ENCODE measurements at regions not wholly inside any gene's neighbourhood (a gene's known extent, or its start where the extent isn't known, plus 50 kb on each side); places are given as distances from the start of the nearest gene placed in this dataset.
"Not testable (repeated sequence)": the region's sequence is repeated elsewhere in the genome, so short reads cannot be mapped to it uniquely, and the experiment has no call there.

DNA sequence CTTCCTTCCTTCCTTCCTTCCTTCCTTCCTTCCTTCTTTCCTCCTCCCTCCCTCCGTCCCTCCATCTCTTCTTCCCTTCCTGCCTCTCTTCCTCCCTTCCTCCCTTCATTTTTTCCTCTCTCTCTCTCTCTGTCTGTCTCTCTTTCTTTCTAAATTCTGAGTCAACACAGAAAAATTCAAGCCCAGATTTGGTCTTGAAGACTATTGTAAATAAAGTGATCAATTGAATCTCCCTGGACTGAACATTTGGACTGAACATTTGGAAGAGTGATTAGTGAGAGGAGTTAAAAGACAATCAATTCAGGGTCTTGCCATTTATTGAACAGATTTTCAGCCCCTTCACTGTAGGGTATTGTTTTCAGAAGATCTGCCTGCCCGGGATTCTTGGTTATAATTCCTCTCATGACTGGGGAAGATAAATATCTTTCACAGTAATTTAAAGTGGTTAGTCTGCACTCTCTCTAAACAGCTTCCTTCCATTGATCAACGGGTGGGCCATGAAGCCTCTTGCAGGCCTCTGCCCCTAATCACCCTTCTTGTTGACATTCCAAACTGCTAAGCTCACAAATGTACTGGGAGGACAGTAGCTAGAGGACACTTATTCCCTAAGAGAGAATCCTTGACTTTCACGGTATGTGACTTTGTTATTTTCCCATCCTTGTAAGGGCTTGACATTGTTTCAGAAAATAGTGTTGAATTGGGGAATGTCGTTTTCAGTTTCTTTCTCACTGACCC lies 101.7 kb upstream of the BMP2 start:
- no peak overlapping the region for H3K9ac ChIP-seq (ENCODE audit: low read length)
- no peaks in the 10 kb centered on the region for H3K27me3 ChIP-seq (ENCODE audit: control insufficient read depth, insufficient read depth, low read length)
- H3K27ac ChIP-seq (ENCODE audit: low read depth, low read length): no peak overlapping the region
- no peaks in the 10 kb centered on the region for H3K36me3 ChIP-seq (ENCODE audit: control insufficient read depth, insufficient read depth, low read length)
- H3K4me3 ChIP-seq (ENCODE audit: low read length): no peak overlapping the region
- H3K4me1 ChIP-seq (ENCODE audit: control insufficient read depth, insufficient read depth, low read length): no peaks in the 10 kb centered on the region

GRCh38 chr20:6665161-6665560 lies 102.3 kb upstream of the BMP2 start:
- no peak overlapping the region for H3K9ac ChIP-seq (ENCODE audit: low read length)
- no peak overlapping the region for H3K27ac ChIP-seq (ENCODE audit: low read depth, low read length)
- H3K27me3 ChIP-seq (ENCODE audit: control insufficient read depth, insufficient read depth, low read length): no peaks in the 10 kb centered on the region
- H3K36me3 ChIP-seq (ENCODE audit: control insufficient read depth, insufficient read depth, low read length): no peaks in the 10 kb centered on the region
- H3K4me3 ChIP-seq (ENCODE audit: low read length): no peak overlapping the region
- H3K4me1 ChIP-seq (ENCODE audit: control insufficient read depth, insufficient read depth, low read length): no peaks in the 10 kb centered on the region

DNA sequence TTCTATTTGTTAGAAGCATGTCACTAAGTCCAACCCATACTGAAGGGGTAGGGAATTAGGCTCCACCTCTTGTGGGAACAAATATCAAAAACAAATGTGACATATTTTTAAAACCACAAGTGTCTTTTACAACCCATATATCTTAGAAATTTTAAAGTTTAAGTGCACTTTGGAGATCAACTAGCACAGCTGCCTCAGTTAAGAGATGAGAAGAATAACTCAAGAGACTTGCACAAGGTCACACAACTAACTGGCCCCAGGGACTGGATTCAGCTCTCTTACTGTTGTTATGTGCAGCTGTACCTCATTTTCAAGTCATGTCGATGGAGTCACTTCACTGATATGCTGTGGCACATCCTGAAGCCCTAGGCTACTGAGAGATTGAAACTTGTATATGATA lies 102.9 kb upstream of the BMP2 start:
- Histone ChIP-seq H3K4me3 (ENCODE audit: low read length) (no peak overlapping the region), H3K27ac (ENCODE audit: low read depth, low read length) (no peak overlapping the region), H3K4me1 (ENCODE audit: control insufficient read depth, insufficient read depth, low read length) (no peaks in the 10 kb centered on the region), H3K27me3 (ENCODE audit: control insufficient read depth, insufficient read depth, low read length) (no peaks in the 10 kb centered on the region), H3K9ac (ENCODE audit: low read length) (no peak overlapping the region), H3K36me3 (ENCODE audit: control insufficient read depth, insufficient read depth, low read length) (no peaks in the 10 kb centered on the region)

DNA sequence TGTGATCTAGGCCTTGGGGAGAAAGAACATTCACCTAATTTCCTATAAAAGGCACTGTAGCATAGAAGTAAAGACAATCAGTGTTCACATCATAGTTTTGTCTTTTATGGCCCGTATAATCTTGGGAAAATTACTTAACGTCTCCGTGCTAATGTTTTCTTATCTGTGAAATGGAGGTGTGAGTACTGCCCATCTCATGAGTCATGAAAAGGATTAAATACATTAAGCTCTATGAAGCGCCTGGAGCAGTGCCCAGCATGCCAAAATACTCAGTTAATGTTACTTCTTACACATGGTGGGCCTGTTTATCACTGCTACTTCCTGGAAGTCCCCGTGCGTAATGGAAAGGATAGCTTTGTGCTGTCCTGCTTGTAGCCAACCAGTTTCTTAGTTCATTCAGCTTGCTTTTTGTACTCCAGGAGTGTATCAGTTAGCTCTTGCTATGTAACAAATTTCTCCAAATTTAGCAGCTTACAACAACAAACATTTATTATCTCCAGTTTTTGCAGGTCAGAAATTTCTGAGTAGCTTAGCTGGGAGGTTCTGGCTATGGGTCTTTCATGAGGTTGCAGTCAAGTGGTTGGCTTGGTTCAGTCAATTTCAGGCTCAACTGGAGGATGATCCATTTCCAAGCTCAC lies 103.6 kb upstream of the BMP2 start:
- Histone ChIP-seq H3K4me1 (ENCODE audit: control insufficient read depth, insufficient read depth, low read length) (no peaks in the 10 kb centered on the region), H3K9ac (ENCODE audit: low read length) (no peak overlapping the region), H3K27ac (ENCODE audit: low read depth, low read length) (no peak overlapping the region), H3K27me3 (ENCODE audit: control insufficient read depth, insufficient read depth, low read length) (no peaks in the 10 kb centered on the region), H3K36me3 (ENCODE audit: control insufficient read depth, insufficient read depth, low read length) (no peaks in the 10 kb centered on the region), H3K4me3 (ENCODE audit: low read length) (no peak overlapping the region)

DNA sequence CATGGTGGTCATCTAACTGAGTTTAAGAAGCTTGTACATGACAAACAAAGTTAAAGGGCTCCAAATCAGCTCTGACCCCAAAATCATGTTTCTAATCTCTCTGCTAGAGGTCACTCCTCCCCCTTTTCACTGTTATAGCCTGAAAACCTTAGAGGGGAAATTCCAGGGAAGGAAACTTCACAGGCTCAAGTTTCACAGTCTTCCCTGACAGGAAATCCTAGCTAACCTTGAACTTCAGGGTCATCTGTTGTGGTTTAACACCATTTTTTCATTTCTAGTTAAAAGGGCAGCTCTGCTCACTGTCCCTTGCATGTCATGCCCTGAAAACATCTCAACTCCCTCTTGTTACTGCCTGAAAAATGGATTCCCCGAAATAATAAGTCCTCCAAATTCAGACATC lies 104.4 kb upstream of the BMP2 start:
- no peaks in the 10 kb centered on the region for H3K27me3 ChIP-seq (ENCODE audit: control insufficient read depth, insufficient read depth, low read length)
- H3K4me1 ChIP-seq (ENCODE audit: control insufficient read depth, insufficient read depth, low read length): no peaks in the 10 kb centered on the region

DNA sequence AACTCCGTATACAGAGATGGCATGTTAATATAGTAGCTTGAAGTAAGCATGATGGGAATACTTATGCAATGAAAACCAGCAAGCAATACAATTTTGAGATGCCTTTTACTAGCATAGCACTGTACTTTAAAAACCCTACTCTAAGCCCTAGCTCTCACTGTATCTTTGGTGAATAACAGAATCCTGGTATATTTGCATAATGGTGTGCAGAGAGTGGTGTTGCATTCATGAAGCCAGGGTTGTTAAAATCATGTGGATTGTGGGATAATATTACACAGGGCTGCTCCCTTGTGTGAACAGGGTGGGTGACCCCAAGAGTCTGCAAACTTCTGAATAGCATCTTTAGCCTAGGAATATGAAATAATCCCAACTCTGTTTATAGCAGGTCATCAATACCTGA lies 105.2 kb upstream of the BMP2 start:
- Histone ChIP-seq H3K4me1 (ENCODE audit: control insufficient read depth, insufficient read depth, low read length) (no peaks in the 10 kb centered on the region), H3K27me3 (ENCODE audit: control insufficient read depth, insufficient read depth, low read length) (no peaks in the 10 kb centered on the region), H3K4me3 (ENCODE audit: low read length) (no peak overlapping the region), H3K36me3 (ENCODE audit: control insufficient read depth, insufficient read depth, low read length) (no peaks in the 10 kb centered on the region), H3K9ac (ENCODE audit: low read length) (no peak overlapping the region), H3K27ac (ENCODE audit: low read depth, low read length) (no peak overlapping the region)

More for the DNA sequence above, 104.4 kb upstream of the BMP2 start:
- Histone ChIP-seq H3K9ac (ENCODE audit: low read length) (no peak overlapping the region), H3K4me3 (ENCODE audit: low read length) (no peak overlapping the region), H3K27ac (ENCODE audit: low read depth, low read length) (no peak overlapping the region), H3K36me3 (ENCODE audit: control insufficient read depth, insufficient read depth, low read length) (no peaks in the 10 kb centered on the region)

DNA sequence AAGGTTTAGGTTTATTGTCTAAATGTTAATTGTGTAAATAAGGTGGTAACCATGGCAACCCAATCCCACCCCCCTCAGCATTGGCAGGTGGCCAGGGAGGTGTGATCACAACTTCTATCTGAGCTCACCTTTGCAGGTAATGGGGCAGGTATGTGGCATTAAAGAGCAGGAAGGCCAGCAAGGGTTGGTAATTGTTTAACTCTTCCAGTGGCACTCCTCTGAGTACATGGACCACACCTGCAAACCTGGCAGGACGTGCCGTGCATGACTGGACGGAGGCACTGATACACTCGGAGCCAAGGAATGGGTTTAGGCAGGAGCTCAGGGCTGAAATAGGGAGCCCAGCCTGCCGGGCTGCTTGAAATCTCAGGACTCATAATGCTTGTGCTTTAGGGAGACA lies 107.0 kb upstream of the BMP2 start:
- H3K27ac ChIP-seq (ENCODE audit: low read depth, low read length): no peak overlapping the region
- H3K36me3 ChIP-seq (ENCODE audit: control insufficient read depth, insufficient read depth, low read length): no peaks in the 10 kb centered on the region
- H3K9ac ChIP-seq (ENCODE audit: low read length): no peak overlapping the region
- no peak overlapping the region for H3K4me3 ChIP-seq (ENCODE audit: low read length)
- no peaks in the 10 kb centered on the region for H3K27me3 ChIP-seq (ENCODE audit: control insufficient read depth, insufficient read depth, low read length)
- H3K4me1 ChIP-seq (ENCODE audit: control insufficient read depth, insufficient read depth, low read length): no peaks in the 10 kb centered on the region

GRCh38 chr20:6658909-6659308 lies 108.6 kb upstream of the BMP2 start:
- H3K36me3 ChIP-seq (ENCODE audit: control insufficient read depth, insufficient read depth, low read length); H3K27ac ChIP-seq (ENCODE audit: low read depth, low read length); H3K4me3 ChIP-seq (ENCODE audit: low read length); H3K9ac ChIP-seq (ENCODE audit: low read length); H3K4me1 ChIP-seq (ENCODE audit: control insufficient read depth, insufficient read depth, low read length); H3K27me3 ChIP-seq (ENCODE audit: control insufficient read depth, insufficient read depth, low read length): not testable (repeated sequence)

DNA sequence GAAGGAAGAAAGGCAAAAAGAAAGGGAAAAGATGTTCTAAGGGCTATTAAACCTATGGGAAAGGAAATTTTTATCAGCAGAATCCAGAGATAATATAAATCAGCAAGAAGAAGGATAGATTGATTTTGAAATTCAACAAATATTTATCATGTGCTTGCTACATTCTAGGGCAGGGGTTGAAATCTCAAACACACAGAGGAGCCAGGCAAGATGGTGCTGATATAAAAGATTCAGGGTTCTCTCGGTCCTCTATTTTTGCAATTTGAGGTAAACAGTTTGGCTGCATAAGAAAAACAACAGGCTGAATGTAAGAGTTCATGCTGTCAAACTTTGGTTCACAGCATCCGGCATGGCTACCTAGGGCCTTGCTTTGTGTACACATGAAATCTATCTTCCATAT lies 109.6 kb upstream of the BMP2 start:
- H3K4me3 ChIP-seq (ENCODE audit: low read length): no peak overlapping the region
- H3K4me1 ChIP-seq (ENCODE audit: control insufficient read depth, insufficient read depth, low read length): no peaks in the 10 kb centered on the region
- no peaks in the 10 kb centered on the region for H3K27me3 ChIP-seq (ENCODE audit: control insufficient read depth, insufficient read depth, low read length)
- H3K36me3 ChIP-seq (ENCODE audit: control insufficient read depth, insufficient read depth, low read length): no peaks in the 10 kb centered on the region
- H3K27ac ChIP-seq (ENCODE audit: low read depth, low read length): no peak overlapping the region
- no peak overlapping the region for H3K9ac ChIP-seq (ENCODE audit: low read length)

- Histone ChIP-seq H3K4me3 (ENCODE audit: low read length) (no peak overlapping the region), H3K9ac (ENCODE audit: low read length) (no peak overlapping the region), H3K36me3 (ENCODE audit: control insufficient read depth, insufficient read depth, low read length) (no peaks in the 10 kb centered on the region), H3K27ac (ENCODE audit: low read depth, low read length) (no peak overlapping the region), H3K4me1 (ENCODE audit: control insufficient read depth, insufficient read depth, low read length) (no peaks in the 10 kb centered on the region), H3K27me3 (ENCODE audit: control insufficient read depth, insufficient read depth, low read length) (no peaks in the 10 kb centered on the region)
Measured at GRCh38 chr20:6657111-6657510, 110.4 kb upstream of the BMP2 start.

GRCh38 chr20:6654513-6655252 lies 112.8 kb upstream of the BMP2 start:
- no peaks in the 10 kb centered on the region for H3K4me1 ChIP-seq (ENCODE audit: control insufficient read depth, insufficient read depth, low read length)
- H3K36me3 ChIP-seq (ENCODE audit: control insufficient read depth, insufficient read depth, low read length): no peaks in the 10 kb centered on the region
- H3K9ac ChIP-seq (ENCODE audit: low read length): no peak overlapping the region
- no peak overlapping the region for H3K27ac ChIP-seq (ENCODE audit: low read depth, low read length)
- no peaks in the 10 kb centered on the region for H3K27me3 ChIP-seq (ENCODE audit: control insufficient read depth, insufficient read depth, low read length)
- H3K4me3 ChIP-seq (ENCODE audit: low read length): no peak overlapping the region

GRCh38 chr20:6651561-6651960 lies 115.9 kb upstream of the BMP2 start:
- H3K36me3 ChIP-seq (ENCODE audit: control insufficient read depth, insufficient read depth, low read length): no peaks in the 10 kb centered on the region
- H3K4me3 ChIP-seq (ENCODE audit: low read length): no peak overlapping the region
- H3K4me1 ChIP-seq (ENCODE audit: control insufficient read depth, insufficient read depth, low read length): no peaks in the 10 kb centered on the region
- H3K9ac ChIP-seq (ENCODE audit: low read length): no peak overlapping the region
- no peak overlapping the region for H3K27ac ChIP-seq (ENCODE audit: low read depth, low read length)
- H3K27me3 ChIP-seq (ENCODE audit: control insufficient read depth, insufficient read depth, low read length): no peaks in the 10 kb centered on the region

Measured in rectal smooth muscle tissue (tissue), 1 donor.